ENCODE measurements at regions not wholly inside any gene's neighbourhood (a gene's known extent, or its start where the extent isn't known, plus 50 kb on each side); places are given as distances from the start of the nearest gene placed in this dataset.

GRCh38 chr15:79657722-79658121 lies 225.6 kb downstream of the MINAR1 start:
- TF ChIP-seq EZH2 (IDR thresholded peaks at IDR 0.05; ENCODE audit: borderline replicate concordance, low read depth, low read length, severe bottlenecking) (no peak), CTCF (IDR thresholded peaks at IDR 0.05; ENCODE audit: extremely low read depth in 1 of 2, insufficient read depth in 1 of 2, low read depth in 1 of 2, low read length in 2 of 2) (no peak), POLR2A (IDR thresholded peaks at IDR 0.05; ENCODE audit: low read depth, low read length) (no peak), MAX (IDR thresholded peaks at IDR 0.05; ENCODE audit: insufficient read depth, insufficient read length) (no peak), POLR2AphosphoS5 (IDR thresholded peaks at IDR 0.05; ENCODE audit: insufficient read depth, low read depth, low read length) (no peak), MYC (IDR thresholded peaks at IDR 0.05; ENCODE audit: low read depth, low read length) (no peak), JUN (IDR thresholded peaks at IDR 0.05; ENCODE audit: borderline replicate concordance, insufficient read depth, insufficient read length, low read depth) (no peak), FOS (IDR thresholded peaks at IDR 0.05; ENCODE audit: borderline replicate concordance, insufficient read depth, low read length) (no peak), GATA2 (IDR thresholded peaks at IDR 0.05; ENCODE audit: insufficient read depth, insufficient read length, low read depth, low read length) (no peak)

All from endothelial cell of umbilical vein (primary cell).